ENCODE measurements at regions not wholly inside any gene's neighbourhood (a gene's known extent, or its start where the extent isn't known, plus 50 kb on each side); places are given as distances from the start of the nearest gene placed in this dataset.

- no peak overlapping the region for H3K23ac ChIP-seq (ENCODE audit: insufficient read length)
Measured at GRCh38 chr12:69042557-69042956, 109.6 kb upstream of the CPM start.

More at GRCh38 chr12:69042557-69042956, 109.6 kb upstream of the CPM start:
- Histone ChIP-seq H3K36me3 (ENCODE audit: control insufficient read depth in 2 of 4, insufficient read depth in 4 of 4, low read length in 3 of 4) (no peaks in the 10 kb centered on the region), H3K14ac (ENCODE audit: insufficient read length) (no peak overlapping the region), H3K18ac (ENCODE audit: extremely low read depth, low read length) (no peak overlapping the region; the same call in 1 of the 2 replicates), H2BK12ac (ENCODE audit: low read depth, low read length) (peak overlapping the region; percentile 63; the same call in 1 of the 2 replicates), H3K4me3 (ENCODE audit: extremely low read depth in 1 of 4, insufficient read depth in 2 of 4, low read depth in 3 of 4, low read length in 4 of 4) (no peak overlapping the region), H4K8ac (ENCODE audit: extremely low read depth, insufficient read depth, low read length) (no peak overlapping the region), H3K27ac (ENCODE audit: low read depth, low read length) (no peak overlapping the region), H3K23me2 (ENCODE audit: low read depth, low read length) (no peaks in the 10 kb centered on the region), H3K79me1 (ENCODE audit: low read depth, low read length) (no peaks in the 10 kb centered on the region), H3K4ac (replicated peaks; ENCODE audit: insufficient read length, low read depth, low read length) (no peak overlapping the region), H2BK5ac (ENCODE audit: low read depth, low read length) (no peak overlapping the region), H2AK5ac (ENCODE audit: low read depth, low read length) (no peak overlapping the region), H3K56ac (replicated peaks; ENCODE audit: insufficient read length, low read depth, low read length) (no peak overlapping the region), H2BK20ac (ENCODE audit: low read length) (no peak overlapping the region), H4K5ac (ENCODE audit: insufficient read length, low read depth, low read length) (no peak overlapping the region), H4K20me1 (replicated peaks in 1 of 2; ENCODE audit: control insufficient read depth in 1 of 2, insufficient read depth in 2 of 2, low read length in 2 of 2) (no peaks in the 10 kb centered on the region), H3K4me2 (ENCODE audit: insufficient read depth in 1 of 2, low read depth in 2 of 2, low read length in 2 of 2) (no peak overlapping the region), H3K9ac (replicated peaks in 1 of 4; ENCODE audit: extremely low read depth in 1 of 4, low read depth in 3 of 4, low read length in 3 of 4) (no peak overlapping the region), H2BK120ac (replicated peaks; ENCODE audit: low read depth, low read length) (no peak overlapping the region), H3K79me2 (ENCODE audit: control insufficient read depth in 1 of 2, insufficient read depth in 2 of 2, low read length in 2 of 2) (no peaks in the 10 kb centered on the region), H3K4me1 (replicated peaks in 1 of 4; ENCODE audit: control insufficient read depth in 3 of 4, insufficient read depth in 4 of 4, low read length in 3 of 4) (peaks cover 0 to 9% (median 3%) of the 10 kb centered on the region in 4 experiments; a peak in 2 of 7 replicates), H3K27me3 (replicated peaks in 1 of 4; ENCODE audit: control insufficient read depth in 3 of 4, extremely low read depth in 1 of 4, insufficient read depth in 3 of 4, low read length in 3 of 4) (no peaks in the 10 kb centered on the region), H2AFZ (ENCODE audit: low read length) (no peak overlapping the region), H2BK15ac (ENCODE audit: low read length) (no peak overlapping the region), H3K9me3 (ENCODE audit: insufficient read depth in 2 of 2, low read depth in 1 of 2, low read length in 1 of 2) (no peaks in the 10 kb centered on the region), H4K91ac (replicated peaks; ENCODE audit: insufficient read length, low read length) (no peak overlapping the region)
- DNase-seq (ENCODE audit: low read depth in 1 of 2, low spot score in 2 of 2) (no peak), FAIRE-seq (no peak)
- CTCF ChIA-PET (ENCODE audit: partially characterized antibody) = interaction anchor here (0.7 to 1.4 kb wide), 2 partner anchors 45 to 114 kb away, joined by 3 to 5 read pairs; no protein-coding TSS in a partner anchor
- 90% methylated on average over 6 of the region's 6 CpGs; no CpG with 5 or more reads in 1 of the 2 experiments for WGBS, 2 experiments (ENCODE audit: extremely low coverage in 1 of 2, insufficient coverage in 1 of 2, insufficient read length in 1 of 2, insufficient replicate concordance in 2 of 2, low coverage in 1 of 2, low lambda C conversion rate in 2 of 2, missing lambda C conversion rate in 1 of 2)
- TF ChIP-seq CHD1 (IDR thresholded peaks at IDR 0.05; ENCODE audit: low read depth, low read length) (no peak), SP4 (IDR thresholded peaks at IDR 0.05; ENCODE audit: low read length) (no peak), SAP30 (IDR thresholded peaks at IDR 0.05; ENCODE audit: insufficient read depth, insufficient replicate concordance, low read length) (no peak), BACH1 (IDR thresholded peaks at IDR 0.05; ENCODE audit: low read length) (no peak), NRF1 (IDR thresholded peaks at IDR 0.05; ENCODE audit: low read depth, low read length) (no peak), ASH2L (IDR thresholded peaks at IDR 0.05; ENCODE audit: low read length) (no peak), HDAC2 (IDR thresholded peaks at IDR 0.05; ENCODE audit: borderline replicate concordance in 1 of 2, low read depth in 2 of 2, low read length in 2 of 2) (no peak), TCF12 (IDR thresholded peaks at IDR 0.05; ENCODE audit: low read depth, low read length) (no peak), EGR1 (IDR thresholded peaks at IDR 0.05; ENCODE audit: borderline replicate concordance, low read depth, low read length) (no peak)
- POLR2A ChIA-PET (ENCODE audit: partially characterized antibody) = no interaction called here
